ENCODE measurements at regions not wholly inside any gene's neighbourhood (a gene's known extent, or its start where the extent isn't known, plus 50 kb on each side); places are given as distances from the start of the nearest gene placed in this dataset.

DNA sequence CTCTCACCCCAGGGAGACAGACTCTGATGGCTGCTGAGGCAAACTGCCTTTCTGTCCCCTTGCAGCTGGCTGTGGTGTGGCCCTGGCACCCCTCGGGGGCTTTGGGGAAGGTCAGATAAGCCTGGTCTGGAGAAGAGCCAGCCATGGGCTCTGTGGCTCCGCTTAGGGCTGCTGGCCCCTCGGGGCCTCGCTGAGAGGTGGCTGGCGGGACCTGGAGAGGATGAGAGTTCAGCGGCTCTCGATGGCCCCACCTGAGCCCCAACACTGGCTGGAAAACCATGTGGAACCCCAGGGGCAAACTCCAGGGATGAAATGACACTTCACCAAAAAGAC, 56.1 kb upstream of the ASAP2 start:
- H3K27ac ChIP-seq = no peak overlapping the region
- no CpG with 5 or more reads among the region's 7 CpGs for WGBS, 2 donors (ENCODE audit: low coverage in 1 of 2)
- no peaks in the 10 kb centered on the region for H3K27me3 ChIP-seq
- H3K9me3 ChIP-seq = no peaks in the 10 kb centered on the region
- no peak overlapping the region for H3K4me3 ChIP-seq
- ATAC-seq = no peak
- peaks cover 0 to 10% (median 3%) of the 10 kb centered on the region in 3 donors for H3K4me1 ChIP-seq
- no peaks in the 10 kb centered on the region for H3K36me3 ChIP-seq
- TF ChIP-seq POLR2AphosphoS5 (IDR thresholded peaks at IDR 0.05) (no peak), POLR2A (IDR thresholded peaks at IDR 0.05) (no peak), EP300 (IDR thresholded peaks at IDR 0.05) (no peak)
- TF ChIP-seq, protein P1, sequence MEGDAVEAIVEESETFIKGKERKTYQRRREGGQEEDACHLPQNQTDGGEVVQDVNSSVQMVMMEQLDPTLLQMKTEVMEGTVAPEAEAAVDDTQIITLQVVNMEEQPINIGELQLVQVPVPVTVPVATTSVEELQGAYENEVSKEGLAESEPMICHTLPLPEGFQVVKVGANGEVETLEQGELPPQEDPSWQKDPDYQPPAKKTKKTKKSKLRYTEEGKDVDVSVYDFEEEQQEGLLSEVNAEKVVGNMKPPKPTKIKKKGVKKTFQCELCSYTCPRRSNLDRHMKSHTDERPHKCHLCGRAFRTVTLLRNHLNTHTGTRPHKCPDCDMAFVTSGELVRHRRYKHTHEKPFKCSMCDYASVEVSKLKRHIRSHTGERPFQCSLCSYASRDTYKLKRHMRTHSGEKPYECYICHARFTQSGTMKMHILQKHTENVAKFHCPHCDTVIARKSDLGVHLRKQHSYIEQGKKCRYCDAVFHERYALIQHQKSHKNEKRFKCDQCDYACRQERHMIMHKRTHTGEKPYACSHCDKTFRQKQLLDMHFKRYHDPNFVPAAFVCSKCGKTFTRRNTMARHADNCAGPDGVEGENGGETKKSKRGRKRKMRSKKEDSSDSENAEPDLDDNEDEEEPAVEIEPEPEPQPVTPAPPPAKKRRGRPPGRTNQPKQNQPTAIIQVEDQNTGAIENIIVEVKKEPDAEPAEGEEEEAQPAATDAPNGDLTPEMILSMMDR (IDR thresholded peaks at IDR 0.05) = no peak

DNA sequence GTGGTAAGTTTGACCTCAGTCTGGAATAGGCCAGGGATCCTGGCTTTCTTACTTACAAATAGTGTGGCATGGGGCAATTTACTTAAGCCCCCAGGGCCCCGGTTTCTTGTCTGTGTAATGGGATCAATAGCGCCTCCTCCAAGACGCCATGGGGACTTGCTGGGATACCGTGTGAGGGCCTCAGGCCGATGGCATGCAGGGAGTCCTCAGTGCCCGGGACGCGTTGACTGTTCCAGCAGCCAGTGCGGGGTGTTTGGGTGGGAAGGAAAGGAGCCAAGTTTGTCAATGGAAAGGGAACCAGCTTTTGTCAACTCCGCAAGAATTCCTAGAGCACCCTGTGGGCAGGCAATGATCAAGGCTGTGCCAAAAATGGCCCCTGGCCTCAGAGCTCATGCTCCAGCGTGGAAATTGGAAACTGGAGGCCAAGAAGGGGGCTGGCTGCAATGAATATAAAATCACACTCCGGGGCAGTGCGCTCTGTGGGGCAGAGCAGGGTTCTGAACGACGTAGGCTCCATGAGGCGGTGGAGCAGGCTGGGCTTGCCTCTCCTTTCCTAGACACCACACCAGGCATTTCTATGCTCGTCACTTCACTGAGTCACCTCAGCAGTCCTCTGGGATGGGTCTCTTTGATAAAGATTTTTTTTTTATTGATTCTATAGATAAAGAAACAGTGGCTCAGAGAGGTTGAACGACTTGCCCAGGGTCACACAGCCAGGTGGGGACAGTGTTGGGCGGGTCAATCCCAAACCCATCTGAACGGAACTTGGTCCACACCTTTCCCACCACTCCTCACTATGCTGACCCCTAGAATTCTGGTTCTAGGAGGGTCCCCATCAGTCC, 56.7 kb upstream of the ASAP2 start:
- ATAC-seq = no peak
- Histone ChIP-seq H3K9me3 (no peaks in the 10 kb centered on the region), H3K27ac (no peak overlapping the region), H3K27me3 (no peaks in the 10 kb centered on the region), H3K4me3 (no peak overlapping the region), H3K36me3 (no peaks in the 10 kb centered on the region), H3K4me1 (peaks cover 0 to 16% (median 5%) of the 10 kb centered on the region in 3 donors)
- WGBS, 2 donors (ENCODE audit: low coverage in 1 of 2) = 88 to 91% methylated on average over 7 to 13 of the region's 20 CpGs
- TF ChIP-seq POLR2A (IDR thresholded peaks at IDR 0.05) (no peak), POLR2AphosphoS5 (IDR thresholded peaks at IDR 0.05) (no peak), EP300 (IDR thresholded peaks at IDR 0.05) (no peak)
- TF ChIP-seq, protein P1 (IDR thresholded peaks at IDR 0.05) = no peak

DNA sequence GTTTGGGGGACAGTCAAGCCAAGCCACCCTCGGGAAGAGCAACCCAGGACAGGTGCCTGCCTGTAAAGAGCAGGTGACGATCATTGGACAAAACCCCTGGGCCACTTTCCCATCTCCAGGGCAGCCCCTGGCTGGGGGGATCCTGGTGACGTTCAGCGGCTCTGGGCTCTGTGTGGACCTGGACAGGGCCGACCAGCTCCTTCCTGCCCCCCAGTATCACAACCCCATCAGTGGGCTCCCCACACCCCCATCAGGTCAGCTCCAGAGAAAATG, 57.3 kb upstream of the ASAP2 start:
- H3K4me1 ChIP-seq = peaks cover 0 to 22% (median 5%) of the 10 kb centered on the region in 3 donors
- no peaks in the 10 kb centered on the region for H3K27me3 ChIP-seq

DNA sequence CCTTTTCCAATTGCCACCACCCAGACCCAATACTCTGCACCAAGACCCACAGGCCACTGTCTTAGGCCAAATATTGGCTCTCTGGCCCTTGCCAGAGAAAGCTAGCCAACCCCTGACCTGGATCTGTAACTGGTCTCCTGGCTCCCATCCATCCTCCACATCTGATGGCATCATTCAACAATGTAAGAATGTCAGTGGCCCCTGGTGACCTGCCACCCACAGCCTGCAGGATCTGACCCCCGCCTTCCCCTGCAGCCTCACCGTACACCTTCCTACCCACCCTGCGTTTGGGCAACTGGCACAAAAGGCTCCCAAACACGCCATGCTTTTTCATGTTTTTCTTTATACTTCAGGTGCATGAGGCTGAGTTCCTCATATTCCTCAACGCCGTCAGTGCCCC, 60.0 kb upstream of the ASAP2 start:
- ATAC-seq = no peak
- H3K9me3 ChIP-seq = no peaks in the 10 kb centered on the region
- H3K36me3 ChIP-seq = no peaks in the 10 kb centered on the region
- H3K4me3 ChIP-seq = no peak overlapping the region
- TF ChIP-seq, protein P1 (IDR thresholded peaks at IDR 0.05) = no peak
- TF ChIP-seq POLR2AphosphoS5 (IDR thresholded peaks at IDR 0.05) (no peak), EP300 (IDR thresholded peaks at IDR 0.05) (no peak), POLR2A (IDR thresholded peaks at IDR 0.05) (no peak)
- WGBS, 2 donors (ENCODE audit: low coverage in 1 of 2) = 92 to 95% methylated on average over 4 to 6 of the region's 6 CpGs
- H3K27me3 ChIP-seq = no peaks in the 10 kb centered on the region
- H3K27ac ChIP-seq = no peak overlapping the region
- peaks cover 0 to 32% (median 12%) of the 10 kb centered on the region in 3 donors for H3K4me1 ChIP-seq

More for the DNA sequence above, 57.3 kb upstream of the ASAP2 start:
- ATAC-seq = no peak
- no peaks in the 10 kb centered on the region for H3K36me3 ChIP-seq
- no peak overlapping the region for H3K4me3 ChIP-seq
- WGBS, 2 donors (ENCODE audit: low coverage in 1 of 2) = 100% methylated on average over 1 of the region's 5 CpGs; no CpG with 5 or more reads in 1 of the 2 donors
- no peak for TF ChIP-seq POLR2AphosphoS5 (IDR thresholded peaks at IDR 0.05)
- TF ChIP-seq EP300 (IDR thresholded peaks at IDR 0.05) = no peak
- no peak for TF ChIP-seq POLR2A (IDR thresholded peaks at IDR 0.05)
- TF ChIP-seq, protein P1 (IDR thresholded peaks at IDR 0.05) = no peak
- no peaks in the 10 kb centered on the region for H3K9me3 ChIP-seq
- H3K27ac ChIP-seq = no peak overlapping the region

DNA sequence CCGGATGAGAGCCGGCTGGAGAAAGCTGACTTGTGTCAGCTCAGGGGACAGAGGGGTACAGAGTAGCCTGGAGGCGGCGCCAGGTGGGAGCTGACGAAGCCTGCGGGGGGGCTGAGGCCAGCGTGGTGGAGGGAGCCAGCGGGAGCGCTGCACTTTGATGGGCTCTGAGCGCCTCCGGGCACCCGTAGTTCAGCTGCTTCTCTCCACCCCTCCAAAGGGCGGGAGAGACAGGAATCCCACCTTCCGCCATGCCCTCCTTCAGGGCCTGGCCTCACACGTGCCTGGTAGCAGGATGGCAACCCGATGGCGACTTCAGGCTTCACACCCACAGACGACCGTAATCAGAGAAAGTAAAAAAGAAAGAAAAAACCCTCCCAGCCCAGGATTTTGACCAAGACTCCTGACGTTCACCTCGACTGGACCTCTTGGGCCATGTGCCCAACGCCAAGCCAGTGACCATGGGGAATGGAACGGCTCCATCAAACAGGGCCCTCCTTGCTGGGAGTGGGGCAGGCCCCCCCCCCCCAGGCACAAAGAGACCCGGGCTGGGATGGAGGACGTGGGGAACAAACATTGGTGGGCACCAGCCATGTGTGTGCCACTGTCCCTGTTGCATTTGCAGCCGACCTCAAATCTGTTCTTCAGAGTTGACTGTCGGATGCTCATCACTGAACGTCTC, 60.7 kb upstream of the ASAP2 start:
- no peaks in the 10 kb centered on the region for H3K9me3 ChIP-seq
- WGBS, 2 donors (ENCODE audit: low coverage in 1 of 2) = 92% methylated on average over 5 to 11 of the region's 28 CpGs
- H3K27ac ChIP-seq = no peak overlapping the region
- H3K27me3 ChIP-seq = no peaks in the 10 kb centered on the region
- H3K4me1 ChIP-seq = peaks cover 0 to 32% (median 12%) of the 10 kb centered on the region in 3 donors
- TF ChIP-seq EP300 (IDR thresholded peaks at IDR 0.05) = no peak
- TF ChIP-seq, protein P1 (IDR thresholded peaks at IDR 0.05) = no peak
- no peak for TF ChIP-seq POLR2A (IDR thresholded peaks at IDR 0.05)
- no peak for TF ChIP-seq POLR2AphosphoS5 (IDR thresholded peaks at IDR 0.05)
- no peak overlapping the region for H3K4me3 ChIP-seq
- H3K36me3 ChIP-seq = no peaks in the 10 kb centered on the region
- ATAC-seq = no peak
